NCI-H510A treated with DMSO at 0.1 percent for 48 hours (cell line): ENCODE measurements at regions not wholly inside any gene's neighbourhood (a gene's known extent, or its start where the extent isn't known, plus 50 kb on each side); places are given as distances from the start of the nearest gene placed in this dataset.

Experiments used
- DNase-seq: peaks from one replicate; lab custom pipeline; 2025; lab: John Stamatoyannopoulos, UW

GRCh38 chr19:27694361-27695055, 1518.4 kb downstream of the UQCRFS1 start:
- no peak for DNase-seq

DNA sequence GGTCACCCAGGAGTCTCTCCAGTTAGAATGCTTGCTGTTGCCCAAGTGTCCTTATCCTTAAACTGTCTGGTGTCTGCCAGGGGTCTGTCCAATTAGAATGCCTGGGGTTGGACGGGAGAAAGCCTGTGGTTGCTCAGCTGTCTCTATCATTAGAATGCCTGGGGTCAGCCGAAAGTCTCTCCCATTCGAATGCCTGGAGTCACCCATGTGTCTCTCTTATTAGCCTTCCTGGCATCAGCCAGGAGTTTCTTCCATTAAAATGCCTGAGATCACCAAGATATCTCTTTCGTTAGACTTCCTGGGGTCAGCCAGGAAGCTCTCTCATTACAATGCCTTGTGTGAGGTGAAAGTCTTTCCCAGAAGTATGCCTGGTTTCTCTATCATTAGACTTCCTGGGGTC, 1521.0 kb downstream of the UQCRFS1 start:
- DNase-seq: no peak

DNA sequence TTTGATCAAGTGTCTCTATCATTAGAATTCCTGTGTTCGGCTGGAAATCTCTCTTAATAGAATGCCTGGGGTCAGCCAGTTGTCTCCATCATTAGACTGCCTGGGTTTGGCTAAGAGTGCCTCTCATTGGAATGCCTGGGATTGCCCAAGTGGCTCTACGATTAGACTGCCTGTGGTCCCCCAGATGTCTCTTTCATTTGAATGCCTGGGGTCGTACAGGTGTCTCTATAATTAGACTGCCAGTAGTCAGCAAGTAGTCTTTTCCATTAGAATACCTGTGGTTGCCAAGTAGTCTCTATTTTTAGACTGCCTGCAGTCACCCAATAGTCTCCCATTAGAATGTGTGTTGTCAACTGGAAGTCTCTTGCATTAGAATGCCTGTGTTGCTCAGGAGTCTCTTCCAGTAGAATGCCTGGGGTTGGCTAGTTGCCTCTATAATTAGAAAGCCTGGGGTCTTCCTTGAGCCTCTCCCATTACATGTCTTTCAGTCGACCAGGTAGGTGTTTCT, 1523.2 kb downstream of the UQCRFS1 start:
- no peak for DNase-seq

GRCh38 chr19:27684293-27684692, 1528.7 kb downstream of the UQCRFS1 start:
- DNase-seq: no peak

GRCh38 chr19:27681972-27682371, 1531.0 kb downstream of the UQCRFS1 start:
- DNase-seq: no peak

DNA sequence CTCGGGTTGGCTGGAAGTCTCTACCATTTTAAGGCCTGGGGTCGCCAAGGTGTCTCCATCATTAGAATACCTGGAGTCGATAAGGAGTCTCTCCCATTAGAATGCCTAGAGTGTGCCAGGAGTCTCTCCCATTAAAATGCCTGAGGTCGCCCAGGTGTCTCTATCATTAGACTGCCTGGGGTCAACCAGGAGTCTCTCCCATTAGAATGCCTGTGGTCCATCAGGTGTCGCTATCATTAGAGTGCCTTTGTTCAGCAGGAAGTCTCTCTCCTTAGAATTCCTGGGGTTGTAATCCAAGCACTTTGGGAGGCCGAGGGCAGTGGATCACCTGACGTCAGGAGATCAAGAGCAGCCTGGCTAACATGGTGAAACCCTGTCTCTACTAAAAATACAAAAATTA, 1533.0 kb downstream of the UQCRFS1 start:
- no peak for DNase-seq

- no peak for DNase-seq
Observed at GRCh38 chr19:27679399-27679798, 1533.6 kb downstream of the UQCRFS1 start.

DNA sequence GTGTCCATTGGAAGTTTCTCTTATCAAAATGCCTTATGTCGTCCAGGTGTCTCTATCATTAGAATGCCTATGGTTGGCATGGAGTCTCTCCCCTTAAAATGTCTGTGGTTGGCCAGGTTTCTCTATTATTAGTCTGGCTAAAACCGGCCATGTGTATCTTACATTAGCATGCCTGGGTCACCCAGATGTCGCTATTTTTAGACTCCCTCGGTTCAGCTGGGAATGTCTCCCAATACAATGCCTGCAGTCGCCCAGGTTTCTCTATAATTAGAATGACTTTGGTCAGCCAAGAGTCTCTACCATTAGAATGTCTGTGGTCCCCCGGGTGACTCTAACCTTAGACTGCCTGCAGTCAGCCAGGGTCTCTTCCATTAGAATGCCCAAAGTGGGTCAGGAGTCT, 1536.1 kb downstream of the UQCRFS1 start:
- DNase-seq: no peak

DNA sequence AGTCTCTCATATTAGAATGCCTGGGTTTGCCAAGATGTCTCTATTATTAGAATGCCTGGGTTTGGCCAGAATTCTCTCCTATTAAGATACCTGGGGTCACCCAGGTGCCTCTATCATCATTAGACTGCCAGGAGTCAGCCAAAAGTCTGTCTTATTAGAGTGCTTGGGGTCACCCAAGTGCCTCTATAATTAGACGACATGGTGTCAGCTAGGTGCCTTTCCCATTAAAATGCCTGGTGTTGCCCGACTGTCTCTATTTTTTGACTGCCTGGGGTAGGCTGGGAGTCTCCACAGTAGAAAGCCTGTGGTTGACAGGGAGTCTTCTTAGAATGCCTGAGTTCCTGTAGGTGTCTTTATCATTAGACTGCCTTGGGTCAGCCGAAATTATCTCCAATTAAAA, 1536.6 kb downstream of the UQCRFS1 start:
- DNase-seq: no peak

- no peak for DNase-seq
Observed at GRCh38 chr19:27675771-27676170, 1537.2 kb downstream of the UQCRFS1 start.

GRCh38 chr19:27674701-27675100, 1538.2 kb downstream of the UQCRFS1 start:
- no peak for DNase-seq

DNA sequence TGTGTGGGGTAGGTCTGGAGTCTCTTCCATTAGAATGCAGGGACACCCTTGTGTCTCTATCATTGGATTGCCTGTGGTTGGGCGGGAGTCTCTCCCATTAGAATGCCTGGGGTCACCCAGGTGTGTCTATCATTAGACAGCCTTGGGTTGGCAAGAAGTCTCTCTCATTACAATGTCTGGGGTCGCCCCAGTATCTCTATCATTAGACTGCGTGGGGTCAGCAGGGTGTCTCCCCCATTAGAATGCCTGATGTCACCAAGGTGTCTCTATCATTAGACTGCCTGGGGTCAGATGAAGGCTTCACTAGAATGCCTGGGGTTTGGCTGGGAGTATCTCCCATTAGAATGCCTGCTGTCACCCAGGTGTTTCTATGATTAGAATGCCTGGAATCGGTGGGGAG, 1539.0 kb downstream of the UQCRFS1 start:
- DNase-seq: no peak

GRCh38 chr19:27672309-27673047, 1540.5 kb downstream of the UQCRFS1 start:
- DNase-seq: no peak

- DNase-seq: no peak
Observed at GRCh38 chr19:27671876-27672275, 1541.1 kb downstream of the UQCRFS1 start.

DNA sequence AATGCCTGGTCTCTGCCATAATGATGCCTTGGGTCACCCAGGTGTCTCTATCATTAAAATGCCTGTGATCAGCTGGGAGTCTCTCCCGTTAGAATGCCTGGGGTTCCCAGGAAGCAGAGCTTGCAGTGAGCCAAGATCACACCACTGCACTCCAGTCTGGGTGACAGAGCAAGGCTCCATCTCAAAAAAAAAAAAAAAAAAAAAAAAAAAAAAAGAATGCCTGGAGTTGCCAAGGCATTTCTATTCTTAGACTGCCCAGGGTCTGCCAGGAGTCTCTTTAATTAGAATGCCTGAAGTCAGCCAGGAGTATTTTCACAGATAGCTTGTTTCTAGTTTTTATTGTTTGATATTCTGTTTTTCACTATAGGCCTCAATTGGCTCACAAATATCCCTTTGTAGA, 1552.5 kb downstream of the UQCRFS1 start:
- DNase-seq: no peak

- DNase-seq: no peak
Observed at GRCh38 chr19:27657271-27658051, 1555.5 kb downstream of the UQCRFS1 start.

DNA sequence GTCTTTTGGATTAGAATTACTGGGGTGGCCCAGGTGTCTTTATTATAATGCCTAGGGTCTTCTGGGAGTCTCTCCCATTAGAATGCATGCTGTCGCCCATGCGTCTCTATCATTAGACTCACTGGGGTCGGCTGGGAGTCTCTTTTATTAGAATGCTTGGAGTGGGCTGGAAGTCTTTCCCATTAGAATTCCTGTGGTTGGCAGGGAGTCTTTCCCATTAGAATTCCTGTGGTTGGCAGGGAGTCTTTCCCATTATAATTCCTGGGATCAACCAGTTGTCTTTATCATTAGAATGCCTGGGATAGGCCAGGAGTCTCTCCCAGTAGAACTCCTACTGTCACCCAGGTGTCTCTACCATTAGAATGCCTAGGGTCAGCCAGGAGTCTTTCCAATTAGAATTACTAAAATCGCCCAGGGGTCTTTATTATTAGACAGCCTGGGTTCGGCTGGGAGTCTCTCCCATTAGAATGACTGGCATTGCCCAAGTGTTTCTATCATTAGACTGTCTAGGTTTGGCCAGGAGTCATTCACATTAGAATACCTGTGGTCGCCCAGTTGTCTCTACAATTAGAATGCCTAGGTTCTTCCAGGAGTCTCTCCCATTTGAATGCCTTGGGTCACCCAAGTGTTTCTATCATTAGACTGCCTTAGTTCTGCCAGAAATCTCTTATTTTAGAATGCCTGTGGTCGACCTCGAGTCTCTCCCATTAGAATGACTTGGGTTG, 1558.5 kb downstream of the UQCRFS1 start:
- DNase-seq: no peak

DNA sequence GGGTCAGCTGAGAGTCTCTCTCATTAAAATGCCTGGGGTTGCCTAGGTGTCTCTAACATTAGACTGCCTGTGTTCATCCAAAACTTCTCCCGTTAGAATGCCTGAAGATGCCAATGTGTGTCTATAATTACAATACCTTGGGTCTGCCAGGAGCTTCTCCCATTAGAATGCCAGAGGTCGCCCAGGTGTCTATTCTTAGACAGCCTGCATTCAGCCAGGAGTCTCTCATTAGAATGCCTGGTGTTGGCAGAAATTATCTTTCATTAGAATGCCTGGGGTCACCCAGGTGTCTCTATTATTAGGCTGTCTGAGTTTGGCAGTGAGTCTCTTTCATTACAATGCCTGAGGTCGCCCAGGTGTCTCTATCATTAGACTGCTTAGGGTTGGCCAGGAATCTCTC, 1560.2 kb downstream of the UQCRFS1 start:
- no peak for DNase-seq

- DNase-seq: no peak
Observed at GRCh38 chr19:27652281-27652680, 1560.7 kb downstream of the UQCRFS1 start.

GRCh38 chr19:27647423-27647822, 1565.5 kb downstream of the UQCRFS1 start:
- no peak for DNase-seq

GRCh38 chr19:27635401-27635800, 1577.5 kb downstream of the UQCRFS1 start:
- DNase-seq: no peak

- no peak for DNase-seq
Observed at GRCh38 chr19:27618006-27618405, 1594.9 kb downstream of the UQCRFS1 start.
